Activated B cell treated with CpG ODN at 0.5 μM for 24 hours (primary cell): ENCODE measurements at regions not wholly inside any gene's neighbourhood (a gene's known extent, or its start where the extent isn't known, plus 50 kb on each side); places are given as distances from the start of the nearest gene placed in this dataset.

Source experiments
- ATAC-seq: fragments of 200-7000 bp; cut with Tn5 transposase; one replicate; pipeline ENCODE4 v1.10.0; 2021; ENCODE audit warnings: low read depth, mild to moderate bottlenecking, moderate library complexity
- CTCF ChIA-PET: fragments of 350-600 bp; sonication (Branson Sonifier 250); formaldehyde crosslinking; loops from one replicate; lab custom pipeline; 2021; ENCODE audit warnings: antibody characterized with exemption; lab: Charles Lee
- POLR2A ChIA-PET: fragments of 350-600 bp; sonication (Branson Sonifier 250); formaldehyde crosslinking; loops from one replicate; lab custom pipeline; 2021; ENCODE audit warnings: antibody characterized with exemption; lab: Charles Lee
- DNase-seq: peaks from one replicate; pipeline ENCODE4 v3.0.0; 2022
- H3K27ac Mint-ChIP-seq: one replicate; pipeline ENCODE4 v1.8.0; 2020; ENCODE audit warnings: mixed read lengths
- H3K27me3 Mint-ChIP-seq: one replicate; pipeline ENCODE4 v1.8.0; 2021; ENCODE audit warnings: mixed read lengths
- H3K36me3 Mint-ChIP-seq: one replicate; pipeline ENCODE4 v1.8.0; 2021; ENCODE audit warnings: low read depth, mixed read lengths
- H3K4me1 Mint-ChIP-seq: one replicate; pipeline ENCODE4 v1.8.0; 2021; ENCODE audit warnings: mixed read lengths
- H3K4me3 Mint-ChIP-seq: one replicate; pipeline ENCODE4 v1.8.0; 2020; ENCODE audit warnings: mild to moderate bottlenecking, mixed read lengths
- H3K9me3 Mint-ChIP-seq: one replicate; pipeline ENCODE4 v1.8.0; 2020; ENCODE audit warnings: mixed read lengths
- intact Hi-C: fragments of 100-400 bp; cut with micrococcal nuclease; formaldehyde crosslinking; loops from one replicate; pipeline ENCODE4 v1.15.1; 2024
- TF ChIP-seq, protein P1 (sequence below): fragments of 200-600 bp; IDR thresholded peaks from one replicate; pipeline ENCODE4 v1.8.0; 2022; ENCODE audit warnings: antibody characterized with exemption, mild to moderate bottlenecking

GRCh38 chr7:67598469-67598868 is 601.8 kb downstream of the TYW1 start:
- no peak overlapping the region for H3K27ac Mint-ChIP-seq
- TF ChIP-seq, protein P1, sequence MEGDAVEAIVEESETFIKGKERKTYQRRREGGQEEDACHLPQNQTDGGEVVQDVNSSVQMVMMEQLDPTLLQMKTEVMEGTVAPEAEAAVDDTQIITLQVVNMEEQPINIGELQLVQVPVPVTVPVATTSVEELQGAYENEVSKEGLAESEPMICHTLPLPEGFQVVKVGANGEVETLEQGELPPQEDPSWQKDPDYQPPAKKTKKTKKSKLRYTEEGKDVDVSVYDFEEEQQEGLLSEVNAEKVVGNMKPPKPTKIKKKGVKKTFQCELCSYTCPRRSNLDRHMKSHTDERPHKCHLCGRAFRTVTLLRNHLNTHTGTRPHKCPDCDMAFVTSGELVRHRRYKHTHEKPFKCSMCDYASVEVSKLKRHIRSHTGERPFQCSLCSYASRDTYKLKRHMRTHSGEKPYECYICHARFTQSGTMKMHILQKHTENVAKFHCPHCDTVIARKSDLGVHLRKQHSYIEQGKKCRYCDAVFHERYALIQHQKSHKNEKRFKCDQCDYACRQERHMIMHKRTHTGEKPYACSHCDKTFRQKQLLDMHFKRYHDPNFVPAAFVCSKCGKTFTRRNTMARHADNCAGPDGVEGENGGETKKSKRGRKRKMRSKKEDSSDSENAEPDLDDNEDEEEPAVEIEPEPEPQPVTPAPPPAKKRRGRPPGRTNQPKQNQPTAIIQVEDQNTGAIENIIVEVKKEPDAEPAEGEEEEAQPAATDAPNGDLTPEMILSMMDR = no peak
- no peak for DNase-seq
- H3K4me1 Mint-ChIP-seq = no peaks in the 10 kb centered on the region
- ChIA-PET CTCF (no interaction called here), POLR2A (no interaction called here)
- no peaks in the 10 kb centered on the region for H3K27me3 Mint-ChIP-seq
- H3K36me3 Mint-ChIP-seq = no peaks in the 10 kb centered on the region
- H3K4me3 Mint-ChIP-seq = no peak overlapping the region
- no peak for ATAC-seq
- peaks cover 2% of the 10 kb centered on the region for H3K9me3 Mint-ChIP-seq
- intact Hi-C loops = no loop called here

DNA sequence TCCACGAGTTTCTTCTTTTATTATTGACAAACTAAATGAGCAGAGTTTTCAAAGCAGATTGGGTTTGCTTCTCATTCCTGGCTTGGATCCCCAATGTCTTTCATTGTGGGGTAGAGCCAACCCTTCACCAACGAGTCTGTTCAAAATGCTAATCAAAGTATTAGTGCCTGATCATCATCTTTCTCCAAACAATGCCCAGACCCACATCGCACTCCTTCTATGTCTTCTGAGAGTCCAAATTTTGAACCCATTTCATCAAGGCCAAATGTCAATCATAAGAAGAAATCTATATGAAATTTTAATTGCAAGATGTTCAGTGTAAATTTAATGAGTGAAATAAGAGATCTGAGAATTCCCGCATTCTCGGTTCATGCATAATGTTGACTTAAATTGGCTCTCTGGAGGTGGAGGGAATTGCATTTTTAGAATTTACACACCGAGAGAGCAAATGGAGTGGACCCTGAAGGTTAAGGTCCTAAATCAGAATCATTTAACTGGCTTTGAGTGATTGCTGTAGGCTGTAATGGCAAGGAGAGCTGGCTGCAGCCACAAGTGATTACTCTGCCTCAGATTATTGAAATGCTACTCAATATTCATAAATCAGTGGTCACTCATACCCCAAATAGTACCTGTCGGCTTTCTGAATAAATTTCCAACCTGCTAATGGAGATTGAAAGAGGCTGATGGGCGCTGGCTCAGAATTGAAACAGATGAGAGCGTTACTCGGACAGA is 602.9 kb downstream of the TYW1 start:
- DNase-seq = no peak
- no peaks in the 10 kb centered on the region for H3K4me1 Mint-ChIP-seq
- ChIA-PET CTCF (no interaction called here), POLR2A (no interaction called here)
- no peak for ATAC-seq
- peaks cover 2% of the 10 kb centered on the region for H3K9me3 Mint-ChIP-seq
- no peaks in the 10 kb centered on the region for H3K27me3 Mint-ChIP-seq
- H3K4me3 Mint-ChIP-seq = no peak overlapping the region
- TF ChIP-seq, protein P1 = no peak
- intact Hi-C loops = no loop called here
- no peaks in the 10 kb centered on the region for H3K36me3 Mint-ChIP-seq
- no peak overlapping the region for H3K27ac Mint-ChIP-seq

- TF ChIP-seq, protein P1 = no peak
- no peak for DNase-seq
- Mint-ChIP-seq H3K36me3 (no peaks in the 10 kb centered on the region), H3K27me3 (no peaks in the 10 kb centered on the region), H3K4me1 (no peaks in the 10 kb centered on the region), H3K9me3 (peaks cover 6% of the 10 kb centered on the region), H3K4me3 (no peak overlapping the region), H3K27ac (no peak overlapping the region)
- CTCF ChIA-PET = no interaction called here
- intact Hi-C loops = no loop called here
- no peak for ATAC-seq
- POLR2A ChIA-PET = no interaction called here
Observed at GRCh38 chr7:67602246-67602887, 605.7 kb downstream of the TYW1 start.

DNA sequence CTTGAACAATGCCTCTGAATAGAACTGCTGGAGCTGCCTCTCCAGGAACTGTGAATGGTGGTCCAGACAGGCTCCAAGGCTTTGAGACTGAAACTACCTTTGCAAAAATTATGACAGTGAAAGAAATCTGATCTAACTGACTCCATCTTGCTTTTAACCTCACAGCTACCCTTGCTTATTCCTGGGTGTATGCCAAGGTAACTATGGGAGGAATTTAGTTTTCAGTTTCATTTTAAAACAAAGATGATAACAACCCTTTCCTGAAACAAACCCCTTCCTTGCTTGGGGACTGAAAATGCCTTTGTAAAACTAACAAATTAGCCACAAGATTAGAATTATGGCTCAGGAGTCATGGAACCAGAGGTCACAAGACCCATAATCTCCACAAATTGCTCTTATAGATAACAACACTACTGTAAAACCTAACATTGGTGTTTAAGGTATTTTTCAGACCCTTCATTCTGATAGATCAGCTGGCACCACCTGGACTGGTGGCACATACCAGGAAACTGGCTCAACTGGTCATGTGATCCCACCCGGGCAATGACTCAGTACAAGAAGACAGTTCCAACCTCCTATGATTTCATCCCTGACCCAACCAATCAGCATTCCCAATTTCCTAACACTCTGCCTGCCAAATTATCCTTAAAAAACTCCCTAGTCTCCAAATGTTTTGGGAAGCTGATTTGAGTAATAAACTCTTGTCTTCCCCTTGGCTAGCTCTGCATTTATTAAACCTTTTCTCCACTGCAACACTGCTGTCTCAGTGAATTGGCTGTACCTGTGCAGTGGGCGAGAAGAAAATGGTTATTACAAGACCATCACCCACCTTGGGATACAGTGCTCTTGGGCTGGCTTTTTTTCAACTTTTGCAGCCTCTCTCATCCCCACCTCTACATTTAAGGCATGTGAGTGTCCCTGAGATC is 608.1 kb downstream of the TYW1 start:
- Mint-ChIP-seq H3K27me3 (no peaks in the 10 kb centered on the region), H3K27ac (no peak overlapping the region), H3K4me1 (no peaks in the 10 kb centered on the region), H3K4me3 (no peak overlapping the region), H3K36me3 (no peaks in the 10 kb centered on the region), H3K9me3 (peaks cover 4% of the 10 kb centered on the region)
- ChIA-PET CTCF (no interaction called here), POLR2A (no interaction called here)
- DNase-seq (no peak), ATAC-seq (no peak)
- TF ChIP-seq, protein P1 = no peak
- intact Hi-C loops = no loop called here

DNA sequence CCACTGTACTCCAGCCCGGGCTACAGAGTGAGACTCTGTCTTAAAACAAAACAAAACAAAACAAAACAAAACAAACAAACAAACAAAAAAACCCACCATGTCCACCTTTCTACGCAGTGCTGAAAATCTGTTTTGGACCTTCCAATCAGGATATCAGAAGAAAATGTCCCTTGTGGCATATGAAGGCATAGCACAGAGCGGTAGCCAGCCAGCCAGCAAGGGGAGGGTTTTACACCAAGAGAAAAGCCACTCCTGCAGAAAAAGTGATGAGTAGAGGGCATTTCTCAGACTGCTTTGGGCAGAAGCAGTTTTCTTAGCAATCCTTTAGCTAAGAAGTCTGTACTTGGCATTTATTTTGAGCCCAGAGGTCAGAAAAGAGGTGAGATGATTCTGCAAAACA is 612.2 kb downstream of the TYW1 start:
- Mint-ChIP-seq H3K4me3 (no peak overlapping the region), H3K27ac (no peak overlapping the region), H3K4me1 (no peaks in the 10 kb centered on the region), H3K36me3 (no peaks in the 10 kb centered on the region), H3K27me3 (no peaks in the 10 kb centered on the region), H3K9me3 (peaks cover 4% of the 10 kb centered on the region)
- TF ChIP-seq, protein P1 = no peak
- intact Hi-C loops = no loop called here
- ATAC-seq = no peak
- CTCF ChIA-PET = no interaction called here
- POLR2A ChIA-PET = no interaction called here
- no peak for DNase-seq
